ENCODE measurements at regions not wholly inside any gene's neighbourhood (a gene's known extent, or its start where the extent isn't known, plus 50 kb on each side); places are given as distances from the start of the nearest gene placed in this dataset.

- DNase-seq (ENCODE audit: low read depth, low spot score): no peak
- Histone ChIP-seq H3K27ac (ENCODE audit: low read depth, low read length) (no peak overlapping the region), H3K27me3 (ENCODE audit: control insufficient read depth, insufficient read depth, low read length) (peaks cover 20% of the 10 kb centered on the region), H3K9me3 (ENCODE audit: control insufficient read depth, insufficient read depth, low read length) (peaks cover 3% of the 10 kb centered on the region), H3K4me3 (ENCODE audit: low read depth, low read length) (no peak overlapping the region)
- CTCF ChIA-PET: interaction anchor here (0.6 kb wide), 1 partner anchor 26 kb away, joined by 3 read pairs; no protein-coding TSS in a partner anchor
- POLR2A ChIA-PET: interaction anchor here (1.0 kb wide), 1 partner anchor 223 kb away, joined by 4 read pairs; the partner anchor contains the start of gene TNRC6C
- no peak for TF ChIP-seq CTCF (IDR thresholded peaks at IDR 0.05; ENCODE audit: low read depth, low read length)
These were observed 222.8 kb upstream of the TNRC6C start for GRCh38 chr17:77735566-77736198.

GRCh38 chr17:77736199-77736585 lies 222.3 kb upstream of the TNRC6C start:
- no peak overlapping the region for H3K27ac ChIP-seq (ENCODE audit: low read depth, low read length)
- no peak for TF ChIP-seq CTCF (IDR thresholded peaks at IDR 0.05; ENCODE audit: low read depth, low read length)

GRCh38 chr17:77736721-77737120 lies 221.8 kb upstream of the TNRC6C start:
- Histone ChIP-seq H3K27me3 (ENCODE audit: control insufficient read depth, insufficient read depth, low read length) (peaks cover 23% of the 10 kb centered on the region), H3K4me3 (ENCODE audit: low read depth, low read length) (no peak overlapping the region), H3K27ac (ENCODE audit: low read depth, low read length) (no peak overlapping the region), H3K9me3 (ENCODE audit: control insufficient read depth, insufficient read depth, low read length) (peaks cover 3% of the 10 kb centered on the region)
- no peak for TF ChIP-seq CTCF (IDR thresholded peaks at IDR 0.05; ENCODE audit: low read depth, low read length)
- no peak for DNase-seq (ENCODE audit: low read depth, low spot score)
- CTCF ChIA-PET: no interaction called here
- POLR2A ChIA-PET: no interaction called here

More at GRCh38 chr17:77736199-77736585, 222.3 kb upstream of the TNRC6C start:
- H3K27me3 ChIP-seq (ENCODE audit: control insufficient read depth, insufficient read depth, low read length): peaks cover 23% of the 10 kb centered on the region
- DNase-seq (ENCODE audit: low read depth, low spot score): no peak
- POLR2A ChIA-PET: no interaction called here
- CTCF ChIA-PET: no interaction called here
- peaks cover 3% of the 10 kb centered on the region for H3K9me3 ChIP-seq (ENCODE audit: control insufficient read depth, insufficient read depth, low read length)
- no peak overlapping the region for H3K4me3 ChIP-seq (ENCODE audit: low read depth, low read length)

- POLR2A ChIA-PET: no interaction called here
- H3K9me3 ChIP-seq (ENCODE audit: control insufficient read depth, insufficient read depth, low read length): peaks cover 3% of the 10 kb centered on the region
- peaks cover 23% of the 10 kb centered on the region for H3K27me3 ChIP-seq (ENCODE audit: control insufficient read depth, insufficient read depth, low read length)
- DNase-seq (ENCODE audit: low read depth, low spot score): no peak
- no peak overlapping the region for H3K4me3 ChIP-seq (ENCODE audit: low read depth, low read length)
- no peak overlapping the region for H3K27ac ChIP-seq (ENCODE audit: low read depth, low read length)
- TF ChIP-seq CTCF (IDR thresholded peaks at IDR 0.05; ENCODE audit: low read depth, low read length): no peak
- CTCF ChIA-PET: no interaction called here
These were observed 220.8 kb upstream of the TNRC6C start for GRCh38 chr17:77737442-77738265.
